ENCODE measurements at regions not wholly inside any gene's neighbourhood (a gene's known extent, or its start where the extent isn't known, plus 50 kb on each side); places are given as distances from the start of the nearest gene placed in this dataset.
A peak's percentile ranks its signal among the peaks of the same experiment; 100 is the strongest.
"Not testable (repeated sequence)": the region's sequence is repeated elsewhere in the genome, so short reads cannot be mapped to it uniquely, and the experiment has no call there.

DNA sequence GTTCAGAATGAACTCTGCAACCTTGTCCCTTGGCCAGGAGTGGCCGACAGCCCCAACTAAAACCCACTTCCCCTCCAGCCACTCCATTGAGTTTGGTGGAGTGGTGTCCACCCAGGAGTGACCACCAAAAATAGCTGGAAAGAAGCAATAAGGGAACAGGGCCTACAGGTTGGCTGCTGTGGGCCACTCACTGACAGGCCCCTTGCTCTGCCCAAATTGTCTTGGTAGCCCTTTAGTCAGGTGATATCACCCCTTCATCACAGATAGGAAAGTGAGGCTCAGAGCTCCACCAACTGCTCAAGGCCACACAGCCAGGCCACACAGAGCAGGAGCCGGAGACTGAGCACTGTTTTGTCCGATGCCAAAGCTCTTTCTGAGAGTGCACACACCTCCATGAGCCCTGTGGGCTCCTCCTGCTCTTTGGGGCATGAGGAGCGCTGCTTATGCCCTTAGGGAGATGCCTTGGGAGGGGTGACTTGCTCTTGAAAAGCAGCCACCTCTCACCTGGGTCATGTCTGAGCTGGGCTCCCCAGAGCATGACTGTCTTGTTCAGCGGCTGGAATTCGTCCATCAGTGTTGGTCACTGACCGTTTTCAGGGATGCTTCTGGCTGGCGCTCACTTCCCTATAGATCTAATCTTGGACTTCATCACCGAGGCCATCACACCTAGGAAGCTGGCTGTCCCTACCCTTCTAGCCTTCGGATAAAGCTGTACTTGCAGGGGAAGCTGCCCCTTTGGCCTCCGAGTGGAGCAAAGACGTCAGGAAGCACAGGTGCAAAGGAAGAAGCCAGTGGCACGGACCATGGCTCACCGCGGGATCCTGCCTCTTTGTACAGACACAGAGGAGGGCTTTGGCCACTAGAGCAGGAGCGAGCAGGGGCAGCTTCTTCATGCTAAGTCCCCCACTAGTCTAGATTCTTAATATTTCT, 186.0 kb upstream of the ZNF469 start:
- WGBS (ENCODE audit: missing lambda C conversion rate) = 89% methylated on average over 16 of the region's 16 CpGs
- peaks cover 4% of the 10 kb centered on the region; the same call in 1 of the 3 replicates for H3K4me1 ChIP-seq
- FAIRE-seq (no peak), DNase-seq (ENCODE audit: low read depth in 1 of 2, low spot score in 1 of 2) (no peak), ATAC-seq (no peak)
- TF ChIP-seq CHD4 (IDR thresholded peaks at IDR 0.05; ENCODE audit: borderline replicate concordance) (no peak), SREBF2 (IDR thresholded peaks at IDR 0.05) (no peak), CEBPB (IDR thresholded peaks at IDR 0.05) (no peak), NFE2L2 (conservative IDR thresholded peaks at IDR 0.05; ENCODE audit: low read length) (no peak), ZSCAN20 (CRISPR knock-in tag; IDR thresholded peaks at IDR 0.05) (no peak), HEYL (CRISPR knock-in tag; IDR thresholded peaks at IDR 0.05) (no peak), TFCP2L1 (CRISPR knock-in tag; IDR thresholded peaks at IDR 0.05) (no peak), FOSB (CRISPR knock-in tag; IDR thresholded peaks at IDR 0.05) (no peak), KDM1A (IDR thresholded peaks at IDR 0.05; ENCODE audit: low read depth) (no peak)
- TF ChIP-seq, protein P1, sequence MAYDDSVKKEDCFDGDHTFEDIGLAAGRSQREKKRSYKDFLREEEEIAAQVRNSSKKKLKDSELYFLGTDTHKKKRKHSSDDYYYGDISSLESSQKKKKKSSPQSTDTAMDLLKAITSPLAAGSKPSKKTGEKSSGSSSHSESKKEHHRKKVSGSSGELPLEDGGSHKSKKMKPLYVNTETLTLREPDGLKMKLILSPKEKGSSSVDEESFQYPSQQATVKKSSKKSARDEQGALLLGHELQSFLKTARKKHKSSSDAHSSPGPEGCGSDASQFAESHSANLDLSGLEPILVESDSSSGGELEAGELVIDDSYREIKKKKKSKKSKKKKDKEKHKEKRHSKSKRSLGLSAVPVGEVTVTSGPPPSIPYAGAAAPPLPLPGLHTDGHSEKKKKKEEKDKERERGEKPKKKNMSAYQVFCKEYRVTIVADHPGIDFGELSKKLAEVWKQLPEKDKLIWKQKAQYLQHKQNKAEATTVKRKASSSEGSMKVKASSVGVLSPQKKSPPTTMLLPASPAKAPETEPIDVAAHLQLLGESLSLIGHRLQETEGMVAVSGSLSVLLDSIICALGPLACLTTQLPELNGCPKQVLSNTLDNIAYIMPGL (CRISPR knock-in tag; IDR thresholded peaks at IDR 0.05; ENCODE audit: borderline replicate concordance) = no peak
- TF ChIP-seq, protein P2, sequence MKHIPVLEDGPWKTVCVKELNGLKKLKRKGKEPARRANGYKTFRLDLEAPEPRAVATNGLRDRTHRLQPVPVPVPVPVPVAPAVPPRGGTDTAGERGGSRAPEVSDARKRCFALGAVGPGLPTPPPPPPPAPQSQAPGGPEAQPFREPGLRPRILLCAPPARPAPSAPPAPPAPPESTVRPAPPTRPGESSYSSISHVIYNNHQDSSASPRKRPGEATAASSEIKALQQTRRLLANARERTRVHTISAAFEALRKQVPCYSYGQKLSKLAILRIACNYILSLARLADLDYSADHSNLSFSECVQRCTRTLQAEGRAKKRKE (CRISPR knock-in tag; IDR thresholded peaks at IDR 0.05; ENCODE audit: low read depth) = no peak
- TF ChIP-seq, protein P3, sequence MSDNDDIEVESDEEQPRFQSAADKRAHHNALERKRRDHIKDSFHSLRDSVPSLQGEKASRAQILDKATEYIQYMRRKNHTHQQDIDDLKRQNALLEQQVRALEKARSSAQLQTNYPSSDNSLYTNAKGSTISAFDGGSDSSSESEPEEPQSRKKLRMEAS (IDR thresholded peaks at IDR 0.05) = no peak
- peak overlapping the region in 1 of 2 experiments; percentile 74; a peak in 3 of 6 replicates for H3K27ac ChIP-seq
- no peaks in the 10 kb centered on the region for H3K9me3 ChIP-seq
- ChIA-PET CTCF (interaction anchor here (1.2 to 1.4 kb wide), 2 partner anchors 188 to 240 kb away, joined by 3 read pairs; no protein-coding TSS in a partner anchor), POLR2A (no interaction called here)
- H3K4me3 ChIP-seq = no peak overlapping the region
- H3K4me2 ChIP-seq = no peak overlapping the region

DNA sequence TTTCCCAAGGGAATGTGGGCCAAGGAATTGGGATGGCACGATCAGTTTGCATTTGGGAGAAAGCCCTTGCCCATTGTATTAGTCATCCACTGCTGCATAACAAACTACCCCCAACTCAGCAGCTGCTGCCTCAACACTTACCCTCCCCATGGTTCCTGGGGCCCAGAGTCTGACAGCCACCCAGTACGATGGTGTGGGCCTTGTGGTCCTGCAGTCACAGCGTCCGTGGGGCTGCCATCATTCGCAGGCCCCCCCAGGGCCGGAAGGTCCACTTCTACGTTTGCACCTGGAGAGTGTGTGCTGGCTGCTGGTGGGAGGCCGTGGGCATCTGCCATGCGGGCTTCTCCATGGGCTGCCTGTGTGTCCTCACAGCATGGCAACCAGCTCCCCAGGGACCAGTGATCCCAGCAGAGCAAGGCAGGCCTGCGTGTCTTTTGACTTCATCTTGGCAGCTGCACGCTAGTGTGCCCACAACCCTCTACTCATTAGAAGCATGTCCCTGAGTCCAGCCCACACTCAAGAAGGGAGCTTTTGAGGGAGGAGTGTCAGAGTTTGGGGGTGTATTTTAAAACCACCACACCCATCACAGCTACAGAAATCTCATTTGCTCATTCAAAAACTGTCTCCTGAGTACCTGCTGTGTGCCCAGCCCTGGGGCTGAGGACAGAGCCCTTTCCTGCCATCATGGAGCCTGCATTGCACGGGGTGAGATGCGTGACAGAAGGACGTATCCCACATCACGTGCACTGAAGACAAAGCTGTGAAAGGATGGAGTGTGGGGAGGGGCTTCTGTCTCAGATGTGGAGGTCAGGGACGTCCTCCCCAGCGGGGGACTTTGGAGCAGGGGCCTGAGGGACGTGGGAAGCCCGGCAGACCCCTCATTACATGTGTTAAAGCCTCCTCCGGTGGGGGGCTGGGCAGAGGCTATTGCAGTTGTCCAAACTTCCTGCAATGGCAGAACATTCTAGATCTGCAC, 185.0 kb upstream of the ZNF469 start:
- FAIRE-seq (no peak), DNase-seq (ENCODE audit: low read depth in 1 of 2, low spot score in 1 of 2) (no peak), ATAC-seq (no peak)
- ChIA-PET CTCF (interaction anchor here (1.2 to 1.4 kb wide), 2 partner anchors 187 to 239 kb away, joined by 3 read pairs; no protein-coding TSS in a partner anchor), POLR2A (no interaction called here)
- WGBS (ENCODE audit: missing lambda C conversion rate) = 94% methylated on average over 12 of the region's 20 CpGs
- Histone ChIP-seq H3K27ac (peak overlapping the region in 1 of 2 experiments; percentile 41; a peak in 1 of 6 replicates), H3K4me1 (peaks cover 4% of the 10 kb centered on the region; the same call in 1 of the 3 replicates), H3K4me3 (no peak overlapping the region), H3K4me2 (no peak overlapping the region), H3K9me3 (no peaks in the 10 kb centered on the region)
- TF ChIP-seq, protein P1 (CRISPR knock-in tag; IDR thresholded peaks at IDR 0.05; ENCODE audit: borderline replicate concordance) = no peak
- no peak for TF ChIP-seq JUN (IDR thresholded peaks at IDR 0.05)
- TF ChIP-seq, protein P3 (IDR thresholded peaks at IDR 0.05) = no peak
- TF ChIP-seq HDAC2 (IDR thresholded peaks at IDR 0.05) = no peak
- TF ChIP-seq POLR2A (IDR thresholded peaks at IDR 0.05; ENCODE audit: low read length) = no peak
- TF ChIP-seq, protein P4, sequence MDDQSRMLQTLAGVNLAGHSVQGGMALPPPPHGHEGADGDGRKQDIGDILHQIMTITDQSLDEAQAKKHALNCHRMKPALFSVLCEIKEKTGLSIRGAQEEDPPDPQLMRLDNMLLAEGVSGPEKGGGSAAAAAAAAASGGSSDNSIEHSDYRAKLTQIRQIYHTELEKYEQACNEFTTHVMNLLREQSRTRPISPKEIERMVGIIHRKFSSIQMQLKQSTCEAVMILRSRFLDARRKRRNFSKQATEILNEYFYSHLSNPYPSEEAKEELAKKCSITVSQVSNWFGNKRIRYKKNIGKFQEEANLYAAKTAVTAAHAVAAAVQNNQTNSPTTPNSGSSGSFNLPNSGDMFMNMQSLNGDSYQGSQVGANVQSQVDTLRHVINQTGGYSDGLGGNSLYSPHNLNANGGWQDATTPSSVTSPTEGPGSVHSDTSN (IDR thresholded peaks at IDR 0.05) = no peak
- TF ChIP-seq CEBPB (IDR thresholded peaks at IDR 0.05) = no peak

DNA sequence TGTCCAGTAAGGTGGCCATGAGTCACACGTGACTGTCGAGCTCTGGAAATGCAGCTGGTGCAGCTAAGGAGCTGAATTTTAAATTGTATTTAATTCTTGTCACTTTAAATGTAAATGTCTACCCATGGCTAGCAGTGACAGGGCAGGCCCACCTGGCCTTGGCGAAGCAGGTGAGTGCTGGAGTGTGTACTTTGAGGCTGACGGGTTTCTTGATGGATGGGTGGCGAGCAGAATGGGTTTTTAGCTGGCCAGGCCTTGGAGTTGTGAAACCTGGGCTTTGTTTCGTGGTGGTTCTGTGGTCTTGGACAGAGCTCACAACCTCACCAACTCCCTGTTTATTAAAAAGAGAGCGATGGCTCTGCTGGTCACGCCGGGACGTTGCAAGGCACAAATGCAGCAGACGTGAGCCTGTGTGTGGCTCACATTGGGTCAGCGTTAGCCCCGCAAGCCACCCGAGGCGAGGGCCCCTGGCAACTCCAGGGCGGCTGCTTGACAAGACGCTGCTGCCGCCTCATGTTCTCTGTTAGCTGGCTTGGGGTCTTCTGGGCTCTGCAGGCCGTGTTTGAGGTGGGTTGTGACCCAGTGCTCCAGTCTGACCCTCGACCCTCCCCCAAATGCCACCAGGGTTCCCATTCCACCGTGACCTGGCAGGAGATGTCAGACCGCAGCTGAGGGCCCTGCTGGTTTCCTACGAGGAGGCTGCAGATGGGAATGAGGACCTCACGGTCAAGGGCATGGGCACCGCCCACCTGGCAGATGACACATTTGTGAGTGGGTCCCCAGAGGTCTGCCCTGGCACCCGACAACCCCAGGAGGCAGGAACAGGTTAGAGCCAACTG, 184.1 kb upstream of the ZNF469 start:
- H3K27ac ChIP-seq = peak overlapping the region in 1 of 2 experiments; percentile 28; a peak in 1 of 6 replicates
- FAIRE-seq; POLR2A ChIA-PET; ATAC-seq; H3K4me3 ChIP-seq; H3K4me2 ChIP-seq; H3K4me1 ChIP-seq; DNase-seq (ENCODE audit: low read depth in 1 of 2, low spot score in 1 of 2); H3K9me3 ChIP-seq: not testable (repeated sequence)
- CTCF ChIA-PET = interaction anchor here (1.2 kb wide), 1 partner anchor 238 kb away, joined by 3 read pairs; no protein-coding TSS in a partner anchor
- WGBS (ENCODE audit: missing lambda C conversion rate) = 87% methylated on average over 14 of the region's 26 CpGs

DNA sequence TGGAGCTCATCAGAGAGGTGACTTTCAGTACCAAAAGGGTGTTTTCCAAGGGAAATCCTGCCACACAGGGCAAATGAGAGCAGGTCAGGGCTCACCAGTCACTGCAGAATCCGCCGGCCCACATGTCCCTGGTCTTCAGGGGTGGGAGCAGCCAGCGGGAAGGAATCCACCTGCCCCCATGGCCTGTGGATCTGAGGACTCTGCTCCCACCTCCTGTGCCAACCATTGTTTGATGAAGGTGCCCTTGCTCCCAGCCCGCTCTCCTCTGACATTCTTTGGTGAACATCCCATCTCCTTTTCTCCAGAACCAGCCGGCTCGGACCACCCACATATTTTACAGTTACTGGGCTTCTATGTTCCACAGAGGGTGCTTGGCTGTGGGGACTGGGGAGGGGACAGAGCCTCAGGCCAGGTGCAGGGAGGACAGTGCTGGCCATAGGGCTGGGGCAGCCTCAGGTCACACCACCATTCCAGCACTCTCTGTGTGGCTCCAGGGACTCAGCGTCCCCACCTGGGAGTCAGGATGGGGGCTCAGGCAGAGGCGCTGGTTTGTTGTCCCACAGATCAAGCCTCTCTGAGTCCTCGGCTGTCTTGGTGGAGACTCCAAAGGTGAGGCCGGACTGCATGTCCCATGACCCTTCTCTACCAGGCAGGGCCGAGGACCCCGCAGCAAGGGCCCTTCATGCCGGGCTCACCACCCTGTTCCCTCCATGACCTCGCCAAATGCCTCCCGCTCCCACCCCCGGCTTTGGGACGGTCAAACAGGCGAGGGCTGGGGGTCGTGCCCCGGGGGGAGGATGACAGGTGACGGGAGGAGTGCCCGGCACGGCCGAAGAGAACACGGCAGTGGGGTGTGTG, 183.2 kb upstream of the ZNF469 start:
- H3K4me3 ChIP-seq; DNase-seq (ENCODE audit: low read depth in 1 of 2, low spot score in 1 of 2); FAIRE-seq; H3K4me1 ChIP-seq; POLR2A ChIA-PET; ATAC-seq; H3K9me3 ChIP-seq; CTCF ChIA-PET; H3K4me2 ChIP-seq: not testable (repeated sequence)
- WGBS (ENCODE audit: missing lambda C conversion rate) = 92% methylated on average over 19 of the region's 25 CpGs
- peak overlapping the region in 1 of 2 experiments; percentile 33; a peak in 1 of 6 replicates for H3K27ac ChIP-seq
